ENCODE measurements at regions not wholly inside any gene's neighbourhood (a gene's known extent, or its start where the extent isn't known, plus 50 kb on each side); places are given as distances from the start of the nearest gene placed in this dataset.

DNA sequence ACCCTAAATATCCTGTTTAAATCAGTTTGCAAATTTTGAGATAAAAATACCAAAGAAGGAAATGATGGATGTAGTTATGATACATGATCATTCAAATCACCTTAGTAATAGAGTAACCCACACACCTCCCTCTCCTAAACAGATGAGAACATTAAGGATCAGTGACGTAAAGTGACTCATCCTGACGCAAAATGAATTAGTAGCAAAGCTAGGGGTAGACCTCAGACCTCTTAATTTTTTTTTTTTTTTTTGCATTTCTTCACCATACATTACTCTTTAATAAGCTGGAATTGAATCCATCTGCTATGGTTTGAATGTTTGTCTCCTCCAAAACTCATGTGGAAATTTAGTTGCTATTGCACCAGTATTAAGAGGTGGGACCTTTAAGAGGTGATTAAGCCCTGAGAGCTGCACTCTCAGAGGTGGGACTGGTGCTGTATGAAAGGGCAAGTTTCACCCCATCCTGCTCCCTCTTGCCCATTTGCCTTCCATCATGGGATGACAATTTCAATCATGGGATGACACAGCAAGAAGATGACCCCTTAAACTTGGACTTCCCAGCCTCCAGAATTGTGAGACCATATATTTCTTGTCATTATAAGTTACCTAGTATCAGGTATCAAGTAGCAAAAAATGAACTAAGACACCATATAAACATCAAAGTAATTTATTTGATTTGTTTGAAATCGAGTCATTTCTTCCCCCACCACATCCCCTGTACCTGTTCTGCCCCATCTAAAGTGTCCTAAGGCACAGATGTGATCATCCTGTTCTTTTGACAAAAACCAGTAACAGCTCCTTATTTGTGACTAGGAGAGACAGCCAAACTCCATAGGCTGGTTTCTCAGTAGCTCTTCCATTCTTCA, 114.6 kb upstream of the DUSP10 start:
- H3K36me3 Mint-ChIP-seq (ENCODE audit: low read depth) = no peaks in the 10 kb centered on the region
- peaks cover 2% of the 10 kb centered on the region for H3K4me1 Mint-ChIP-seq (ENCODE audit: low read depth)
- no peaks in the 10 kb centered on the region for H3K9me3 Mint-ChIP-seq
- no peak overlapping the region for H3K4me3 Mint-ChIP-seq
- no peak overlapping the region for H3K27ac Mint-ChIP-seq
- no peak for DNase-seq (ENCODE audit: low spot score)
- H3K27me3 Mint-ChIP-seq (ENCODE audit: low read depth) = peaks cover 6% of the 10 kb centered on the region

DNA sequence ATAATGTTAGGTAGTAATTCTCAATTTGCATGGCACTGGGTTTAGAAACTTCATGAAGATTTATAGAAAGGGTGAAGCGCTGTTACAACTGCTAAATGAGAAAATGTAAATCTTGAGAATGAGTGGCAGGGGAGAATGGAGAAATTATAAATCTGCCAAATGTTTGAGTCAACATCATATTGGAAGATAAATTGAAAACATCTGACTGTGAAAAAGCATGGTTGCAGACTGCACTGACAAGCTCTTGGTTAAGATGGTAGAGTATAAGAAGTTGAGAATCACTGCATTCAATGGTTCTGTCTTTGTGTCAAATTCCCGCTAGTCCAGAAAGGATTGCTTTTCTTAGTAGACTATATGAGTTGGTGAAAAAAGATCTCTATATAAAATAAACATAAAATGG, 113.3 kb upstream of the DUSP10 start:
- Mint-ChIP-seq H3K9me3 (no peaks in the 10 kb centered on the region), H3K4me1 (ENCODE audit: low read depth) (peaks cover 2% of the 10 kb centered on the region), H3K27ac (no peak overlapping the region), H3K4me3 (no peak overlapping the region), H3K27me3 (ENCODE audit: low read depth) (peaks cover 6% of the 10 kb centered on the region), H3K36me3 (ENCODE audit: low read depth) (no peaks in the 10 kb centered on the region)
- no peak for DNase-seq (ENCODE audit: low spot score)

DNA sequence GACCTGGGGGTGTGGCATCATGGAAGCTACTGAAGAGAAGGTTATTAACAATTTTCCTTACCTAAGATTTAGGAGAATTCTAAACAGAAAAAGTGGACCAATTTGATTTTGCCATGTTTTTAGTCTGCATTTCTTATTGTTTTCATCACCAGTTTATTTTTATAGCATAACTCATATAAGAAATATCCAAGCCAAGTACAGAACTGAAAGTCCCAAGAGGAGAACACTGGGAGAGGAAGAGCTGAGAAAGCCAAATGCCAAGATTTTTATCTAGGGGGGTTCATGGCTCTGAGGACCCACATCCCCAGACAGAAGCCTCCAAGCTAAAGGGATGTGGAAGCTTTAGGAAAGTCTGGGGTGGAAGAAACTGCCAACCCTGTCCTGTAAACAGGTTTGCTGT, 109.4 kb upstream of the DUSP10 start:
- Mint-ChIP-seq H3K27me3 (ENCODE audit: low read depth) (peaks cover 6% of the 10 kb centered on the region), H3K9me3 (no peaks in the 10 kb centered on the region), H3K4me1 (ENCODE audit: low read depth) (no peaks in the 10 kb centered on the region), H3K36me3 (ENCODE audit: low read depth) (no peaks in the 10 kb centered on the region), H3K4me3 (no peak overlapping the region), H3K27ac (no peak overlapping the region)
- no peak for DNase-seq (ENCODE audit: low spot score)

DNA sequence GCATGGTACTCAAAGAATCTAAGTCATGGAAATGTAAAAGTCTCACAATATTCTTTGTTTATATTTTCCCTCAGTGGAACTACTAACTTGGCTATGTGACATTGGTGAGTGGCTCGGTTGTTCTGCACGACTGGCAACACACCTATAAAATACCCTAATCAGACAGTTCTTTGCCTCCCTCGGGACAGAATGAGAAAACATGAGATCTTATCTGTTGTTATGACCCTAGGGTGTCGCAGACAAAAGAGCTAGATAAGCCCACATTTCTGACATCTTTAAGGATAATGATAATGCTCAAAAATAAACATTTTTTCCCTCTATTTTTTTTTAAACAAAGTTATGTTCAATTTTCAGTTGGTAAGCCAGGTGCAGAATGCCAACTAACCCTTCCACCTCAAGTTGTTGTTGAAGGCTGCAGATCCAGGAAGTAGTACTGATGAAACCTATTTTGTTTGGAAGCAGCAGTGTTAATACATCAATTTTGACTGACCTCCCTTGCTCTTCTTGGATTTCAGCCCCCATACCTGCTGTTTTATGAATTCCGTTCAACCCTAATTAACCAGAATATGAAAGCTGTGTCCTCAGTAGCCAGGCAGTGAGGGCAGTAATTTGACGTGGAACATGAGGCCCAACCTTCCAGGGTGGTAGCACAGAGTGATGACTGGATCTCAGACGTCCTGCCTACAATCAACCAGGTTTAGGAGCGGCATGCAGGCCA, 108.7 kb upstream of the DUSP10 start:
- Mint-ChIP-seq H3K9me3 (no peaks in the 10 kb centered on the region), H3K27ac (no peak overlapping the region), H3K4me3 (no peak overlapping the region), H3K27me3 (ENCODE audit: low read depth) (peaks cover 6% of the 10 kb centered on the region), H3K4me1 (ENCODE audit: low read depth) (no peaks in the 10 kb centered on the region), H3K36me3 (ENCODE audit: low read depth) (no peaks in the 10 kb centered on the region)
- no peak for DNase-seq (ENCODE audit: low spot score)

DNA sequence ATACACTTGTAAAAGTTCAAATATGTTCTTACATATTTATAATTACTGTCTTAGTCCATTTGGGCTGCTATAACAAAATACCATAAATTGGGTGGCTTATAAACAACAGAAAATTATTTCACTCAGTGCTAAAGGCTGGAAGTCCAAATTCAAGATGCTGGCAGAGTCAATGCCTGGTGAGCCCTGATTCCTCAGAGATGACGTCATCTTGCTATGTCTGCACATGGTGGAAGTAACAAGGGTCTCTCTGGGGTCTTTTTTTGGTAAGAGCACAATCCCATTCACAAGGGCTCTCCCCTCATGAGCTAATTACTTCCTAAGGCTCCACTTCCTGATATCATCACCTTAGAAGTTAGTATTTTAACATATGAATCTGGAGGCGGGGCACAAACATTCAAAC, 108.0 kb upstream of the DUSP10 start:
- DNase-seq (ENCODE audit: low spot score) = no peak
- Mint-ChIP-seq H3K4me1 (ENCODE audit: low read depth) (no peaks in the 10 kb centered on the region), H3K27me3 (ENCODE audit: low read depth) (peaks cover 6% of the 10 kb centered on the region), H3K4me3 (no peak overlapping the region), H3K27ac (no peak overlapping the region), H3K9me3 (no peaks in the 10 kb centered on the region), H3K36me3 (ENCODE audit: low read depth) (no peaks in the 10 kb centered on the region)

DNA sequence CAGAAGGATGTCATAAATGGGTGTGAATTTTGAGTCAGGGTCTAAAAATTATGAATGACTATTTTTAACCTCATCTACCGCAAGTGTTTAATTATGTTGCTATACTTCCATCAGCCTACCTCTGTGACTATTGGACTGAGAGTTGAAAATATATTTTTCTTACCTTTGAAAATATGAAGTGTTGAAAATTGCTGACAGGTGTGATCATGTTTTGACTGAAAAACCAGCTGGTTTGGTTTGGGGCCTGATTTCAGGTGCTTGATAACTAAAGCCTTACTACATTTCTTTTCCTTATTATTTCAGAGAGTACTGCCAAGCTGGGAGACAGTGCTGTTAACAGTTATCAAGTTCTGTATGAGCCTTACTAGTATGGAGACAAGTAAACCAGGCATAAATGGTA, 107.2 kb upstream of the DUSP10 start:
- no peak overlapping the region for H3K27ac Mint-ChIP-seq

DNA sequence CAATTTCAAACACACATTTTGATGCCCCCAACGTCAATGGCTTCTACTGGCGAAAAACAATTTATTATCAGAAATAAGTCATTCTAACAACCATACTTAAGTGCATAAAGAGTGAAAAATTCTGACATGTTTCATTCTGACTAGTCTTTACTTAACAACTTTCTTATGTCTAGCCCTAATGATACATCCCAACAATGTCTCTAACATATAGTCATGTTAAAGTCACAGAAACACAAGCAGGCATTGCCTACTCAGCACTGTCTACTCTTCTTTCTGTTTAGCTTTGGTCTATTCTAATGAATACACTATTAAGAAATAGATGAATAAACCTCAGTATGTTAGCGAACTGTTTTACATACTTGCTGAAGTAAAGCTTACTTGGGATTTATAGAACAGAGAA, 105.8 kb upstream of the DUSP10 start:
- H3K4me3 Mint-ChIP-seq = no peak overlapping the region
- no peak for DNase-seq (ENCODE audit: low spot score)
- H3K9me3 Mint-ChIP-seq = no peaks in the 10 kb centered on the region
- no peak overlapping the region for H3K27ac Mint-ChIP-seq
- peaks cover 2% of the 10 kb centered on the region for H3K4me1 Mint-ChIP-seq (ENCODE audit: low read depth)
- H3K27me3 Mint-ChIP-seq (ENCODE audit: low read depth) = no peaks in the 10 kb centered on the region
- H3K36me3 Mint-ChIP-seq (ENCODE audit: low read depth) = no peaks in the 10 kb centered on the region

More for the DNA sequence above, 107.2 kb upstream of the DUSP10 start:
- H3K9me3 Mint-ChIP-seq = no peaks in the 10 kb centered on the region
- H3K4me3 Mint-ChIP-seq = no peak overlapping the region
- no peaks in the 10 kb centered on the region for H3K36me3 Mint-ChIP-seq (ENCODE audit: low read depth)
- no peak for DNase-seq (ENCODE audit: low spot score)
- H3K27me3 Mint-ChIP-seq (ENCODE audit: low read depth) = peaks cover 5% of the 10 kb centered on the region
- peaks cover 2% of the 10 kb centered on the region for H3K4me1 Mint-ChIP-seq (ENCODE audit: low read depth)

DNA sequence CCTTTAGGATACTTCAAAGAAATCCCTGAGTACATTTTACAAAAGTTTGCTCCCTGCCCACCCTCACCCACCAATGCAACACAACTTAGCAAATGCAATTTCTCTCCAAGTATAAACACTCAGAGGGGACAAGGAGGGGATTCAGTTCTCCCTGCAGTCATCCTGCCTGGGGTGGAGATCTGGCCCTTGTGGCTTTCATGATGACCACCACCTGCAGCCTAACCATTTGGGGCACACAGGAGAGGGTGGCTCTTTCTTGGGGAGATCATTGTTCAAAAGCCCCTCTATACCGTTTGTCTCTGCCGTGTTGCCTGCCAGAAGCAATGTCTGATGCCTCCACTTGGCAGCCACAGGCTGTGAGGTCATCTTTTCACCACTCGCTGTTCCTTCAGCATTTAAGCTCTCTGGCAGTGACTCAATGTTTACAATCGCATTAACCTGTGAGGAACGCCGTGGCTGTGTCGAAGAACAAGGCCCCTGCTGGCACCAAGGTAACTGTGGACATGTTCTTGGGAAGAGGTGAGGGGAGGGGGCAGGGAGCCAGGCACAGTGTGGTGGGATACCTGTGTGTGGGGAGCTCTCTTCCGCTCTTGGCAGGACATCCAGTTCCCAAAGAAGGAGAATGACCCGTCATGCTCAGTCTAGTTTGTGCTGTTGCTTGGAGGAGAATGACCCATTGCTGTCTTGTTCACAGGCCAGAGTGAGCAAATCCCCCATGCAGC, 103.9 kb upstream of the DUSP10 start:
- Mint-ChIP-seq H3K36me3 (ENCODE audit: low read depth) (peaks cover 2% of the 10 kb centered on the region), H3K27ac (no peak overlapping the region)
- DNase-seq (ENCODE audit: low spot score) = no peak

DNA sequence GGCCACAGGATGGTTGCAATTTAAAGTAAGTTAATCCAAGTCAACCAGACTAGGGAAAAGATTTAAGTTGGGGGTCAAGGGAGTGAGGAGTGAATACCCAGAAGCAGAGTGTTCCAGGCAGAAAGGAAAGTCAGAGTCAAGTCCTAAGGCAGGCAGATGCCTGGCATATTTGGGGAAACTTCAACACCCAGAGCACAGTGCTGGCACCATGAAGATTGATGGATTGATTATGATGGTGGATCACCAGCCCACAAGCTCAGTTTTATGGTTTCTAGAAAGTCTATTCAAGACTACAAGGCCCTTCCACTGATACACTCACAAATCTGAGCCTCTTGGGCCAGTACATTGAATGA, 100.1 kb upstream of the DUSP10 start:
- Mint-ChIP-seq H3K4me1 (ENCODE audit: low read depth) (peaks cover 41% of the 10 kb centered on the region), H3K27ac (no peak overlapping the region), H3K27me3 (ENCODE audit: low read depth) (no peaks in the 10 kb centered on the region), H3K36me3 (ENCODE audit: low read depth) (peaks cover 2% of the 10 kb centered on the region), H3K9me3 (no peaks in the 10 kb centered on the region), H3K4me3 (no peak overlapping the region)
- no peak for DNase-seq (ENCODE audit: low spot score)

More for the DNA sequence above, 103.9 kb upstream of the DUSP10 start:
- H3K9me3 Mint-ChIP-seq = no peaks in the 10 kb centered on the region
- no peaks in the 10 kb centered on the region for H3K27me3 Mint-ChIP-seq (ENCODE audit: low read depth)
- H3K4me3 Mint-ChIP-seq = no peak overlapping the region
- H3K4me1 Mint-ChIP-seq (ENCODE audit: low read depth) = peaks cover 10% of the 10 kb centered on the region

DNA sequence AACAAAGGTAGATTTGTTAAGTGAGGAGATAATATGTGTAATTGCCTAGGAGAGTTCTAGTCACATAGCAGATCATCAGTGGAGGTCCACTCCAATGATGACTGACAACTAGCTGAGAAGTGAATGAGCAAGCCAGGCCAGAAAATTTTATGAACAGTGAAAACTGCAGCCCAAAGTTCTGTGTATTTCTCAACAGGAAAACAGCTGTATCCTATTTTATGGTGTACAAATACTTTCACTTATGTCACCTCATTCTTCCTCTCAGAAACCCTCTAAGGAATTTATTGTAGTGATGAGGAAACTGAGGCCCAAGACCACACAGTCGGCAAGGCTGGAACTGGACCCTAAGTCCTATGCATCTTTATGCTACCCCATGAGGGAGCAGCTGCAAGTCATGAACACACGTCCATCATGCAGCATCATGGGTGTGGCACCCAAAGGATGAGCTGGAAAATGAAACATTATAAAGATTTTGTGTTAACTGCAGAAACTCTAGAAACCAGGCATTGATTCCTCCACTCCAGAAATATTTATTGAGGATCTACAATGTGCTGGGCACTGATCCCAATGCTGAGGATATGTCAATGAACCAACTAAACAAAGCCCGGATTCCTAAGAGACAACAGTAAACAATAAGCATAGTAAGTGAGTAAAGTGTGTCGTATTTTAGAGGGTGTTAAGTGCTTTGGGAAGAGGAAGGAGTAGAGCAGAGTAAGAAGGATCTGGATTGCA, 99.5 kb upstream of the DUSP10 start:
- Mint-ChIP-seq H3K36me3 (ENCODE audit: low read depth) (peaks cover 2% of the 10 kb centered on the region), H3K27me3 (ENCODE audit: low read depth) (no peaks in the 10 kb centered on the region), H3K27ac (no peak overlapping the region), H3K9me3 (no peaks in the 10 kb centered on the region), H3K4me3 (no peak overlapping the region), H3K4me1 (ENCODE audit: low read depth) (peaks cover 43% of the 10 kb centered on the region)
- DNase-seq (ENCODE audit: low spot score) = no peak

DNA sequence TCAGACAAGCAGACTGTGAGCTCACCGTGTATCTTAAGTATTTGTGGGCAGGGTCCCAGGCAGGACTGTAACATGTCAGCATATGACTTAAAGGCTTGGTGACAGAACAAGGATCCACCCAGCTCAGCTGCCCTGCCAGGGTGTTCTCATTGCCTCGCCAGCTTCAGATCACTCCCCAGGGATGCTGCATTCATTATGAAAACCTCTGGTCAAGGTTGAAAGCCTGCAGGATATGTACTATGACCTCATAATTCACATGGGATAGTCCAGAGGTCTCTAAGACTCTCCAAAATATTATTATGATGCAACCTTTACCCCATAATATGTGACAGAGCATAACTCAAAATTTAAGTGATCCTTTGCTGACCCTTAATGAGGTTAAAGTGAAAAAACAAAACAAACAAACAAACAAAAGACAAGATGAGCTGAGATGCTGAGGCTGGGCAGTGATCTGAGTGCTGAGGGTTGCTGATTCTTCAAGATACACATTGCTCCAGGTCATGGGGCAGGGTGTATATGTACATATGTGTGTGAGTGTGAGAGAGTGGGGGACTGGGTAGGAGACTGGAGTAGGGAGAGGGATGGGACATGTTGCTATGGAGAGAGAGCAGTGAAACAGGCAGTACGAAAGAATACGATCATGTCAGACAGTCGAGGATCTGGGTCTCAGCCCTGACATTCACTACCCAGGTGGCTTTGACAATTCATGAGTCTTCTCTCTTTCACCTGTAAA, 98.8 kb upstream of the DUSP10 start:
- Mint-ChIP-seq H3K9me3 (no peaks in the 10 kb centered on the region), H3K27me3 (ENCODE audit: low read depth) (no peaks in the 10 kb centered on the region), H3K4me3 (no peak overlapping the region), H3K36me3 (ENCODE audit: low read depth) (peaks cover 2% of the 10 kb centered on the region), H3K4me1 (ENCODE audit: low read depth) (peaks cover 45% of the 10 kb centered on the region), H3K27ac (peak overlapping the region; percentile 9)
- DNase-seq (ENCODE audit: low spot score) = no peak

DNA sequence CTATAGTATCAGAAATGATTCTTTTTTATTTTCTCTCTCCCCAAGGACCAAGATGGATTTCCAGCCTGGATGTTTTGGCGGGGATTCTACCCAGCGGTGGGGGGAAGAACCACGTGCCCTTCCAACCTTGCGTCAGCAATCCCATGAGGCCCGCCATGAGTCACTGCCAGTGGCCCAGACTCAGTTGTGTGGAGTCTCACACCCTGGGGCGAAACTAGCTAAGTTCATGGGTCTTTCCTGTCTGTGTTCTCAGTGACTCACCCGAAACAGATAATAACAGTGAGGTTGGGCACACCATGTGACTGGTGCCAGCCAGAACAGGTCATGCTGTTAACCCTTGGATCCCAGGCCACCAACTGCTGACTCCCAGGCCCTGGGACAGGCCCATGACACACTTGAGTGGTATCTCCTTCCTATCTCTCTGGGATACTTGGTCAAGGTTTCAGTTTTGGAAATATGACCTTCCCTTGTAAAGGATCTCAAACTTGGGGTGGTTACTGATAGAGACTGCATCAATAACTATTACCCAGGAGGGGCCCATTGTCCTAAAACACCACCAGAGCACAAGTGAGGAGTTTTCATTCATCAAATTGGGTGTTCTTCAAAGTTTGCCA, 98.0 kb upstream of the DUSP10 start:
- DNase-seq (ENCODE audit: low spot score) = peak; percentile 73
- Mint-ChIP-seq H3K36me3 (ENCODE audit: low read depth) (peaks cover 2% of the 10 kb centered on the region), H3K4me3 (no peak overlapping the region), H3K27me3 (ENCODE audit: low read depth) (no peaks in the 10 kb centered on the region), H3K4me1 (ENCODE audit: low read depth) (peaks cover 52% of the 10 kb centered on the region), H3K9me3 (no peaks in the 10 kb centered on the region), H3K27ac (peak overlapping the region; percentile 22)

DNA sequence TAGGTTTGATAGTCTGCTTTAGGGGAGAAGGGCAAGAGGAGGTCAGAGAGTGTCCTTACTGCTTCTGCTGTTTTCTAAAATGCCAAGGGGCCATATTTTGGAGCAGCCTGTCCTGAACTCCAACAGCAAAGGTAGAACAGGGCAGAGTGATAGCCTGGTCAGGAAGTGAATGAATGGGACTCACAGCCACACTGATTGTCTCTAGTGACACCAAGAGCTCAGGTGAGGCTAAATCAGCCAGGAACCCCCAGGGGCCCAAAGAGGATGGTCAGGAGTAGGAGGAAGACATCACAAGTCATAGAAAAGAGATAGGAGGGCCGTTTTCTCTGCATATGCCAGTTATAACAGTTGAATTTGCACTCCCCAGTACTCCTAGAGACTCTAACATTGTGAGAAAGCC, 97.4 kb upstream of the DUSP10 start:
- no peak for DNase-seq (ENCODE audit: low spot score)
- H3K27me3 Mint-ChIP-seq (ENCODE audit: low read depth) = no peaks in the 10 kb centered on the region
- H3K27ac Mint-ChIP-seq = peak overlapping the region; percentile 31
- no peak overlapping the region for H3K4me3 Mint-ChIP-seq
- peaks cover 53% of the 10 kb centered on the region for H3K4me1 Mint-ChIP-seq (ENCODE audit: low read depth)
- peaks cover 2% of the 10 kb centered on the region for H3K36me3 Mint-ChIP-seq (ENCODE audit: low read depth)
- no peaks in the 10 kb centered on the region for H3K9me3 Mint-ChIP-seq

All from T-helper 2 cell treated with Interferon-gamma antibody and Interleukin-4, amounts not matched to agents 5 μg/mL and 100 μg/mL, for 36 hours (primary cell).